ENCODE measurements at regions not wholly inside any gene's neighbourhood (a gene's known extent, or its start where the extent isn't known, plus 50 kb on each side); places are given as distances from the start of the nearest gene placed in this dataset.

DNA sequence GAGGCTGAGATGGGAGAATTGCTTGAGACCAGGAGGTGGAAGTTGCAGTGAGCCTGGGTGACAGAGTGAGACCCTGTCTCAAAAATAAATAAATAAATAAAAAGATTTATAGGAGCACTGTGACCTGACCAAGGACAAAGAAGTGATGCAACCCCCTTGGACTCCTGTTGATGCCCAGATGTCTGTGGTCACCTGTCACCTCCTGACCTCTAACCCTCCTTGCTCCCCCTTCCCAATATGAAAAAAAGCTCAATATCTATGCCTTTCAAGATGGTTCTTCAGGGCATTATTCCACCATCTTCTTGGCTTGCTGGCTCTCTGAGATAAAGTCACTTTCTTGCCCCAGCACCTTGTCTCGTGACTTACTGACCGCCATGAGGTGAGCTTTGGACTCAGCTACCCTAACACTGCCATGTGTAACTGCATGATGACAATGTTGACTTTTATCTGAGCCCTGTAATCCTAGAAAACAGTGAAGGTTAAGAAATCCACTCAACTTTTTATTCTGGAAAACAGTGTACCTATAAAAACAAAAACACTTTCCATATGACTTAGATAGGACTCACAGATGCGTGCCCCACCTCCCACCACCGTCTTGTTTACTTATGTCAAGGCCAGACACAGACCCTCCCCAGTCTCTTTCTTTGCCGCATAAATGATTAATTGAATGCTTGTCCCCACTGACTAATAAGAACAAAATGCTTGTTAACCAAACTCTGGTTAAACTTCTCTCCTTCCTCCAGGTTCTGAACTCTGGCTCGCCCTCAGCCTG, 360.5 kb downstream of the BUD13 start (continued):
- TF ChIP-seq, protein P1, sequence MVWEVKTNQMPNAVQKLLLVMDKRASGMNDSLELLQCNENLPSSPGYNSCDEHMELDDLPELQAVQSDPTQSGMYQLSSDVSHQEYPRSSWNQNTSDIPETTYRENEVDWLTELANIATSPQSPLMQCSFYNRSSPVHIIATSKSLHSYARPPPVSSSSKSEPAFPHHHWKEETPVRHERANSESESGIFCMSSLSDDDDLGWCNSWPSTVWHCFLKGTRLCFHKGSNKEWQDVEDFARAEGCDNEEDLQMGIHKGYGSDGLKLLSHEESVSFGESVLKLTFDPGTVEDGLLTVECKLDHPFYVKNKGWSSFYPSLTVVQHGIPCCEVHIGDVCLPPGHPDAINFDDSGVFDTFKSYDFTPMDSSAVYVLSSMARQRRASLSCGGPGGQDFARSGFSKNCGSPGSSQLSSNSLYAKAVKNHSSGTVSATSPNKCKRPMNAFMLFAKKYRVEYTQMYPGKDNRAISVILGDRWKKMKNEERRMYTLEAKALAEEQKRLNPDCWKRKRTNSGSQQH (CRISPR knock-in tag; IDR thresholded peaks at IDR 0.05; ENCODE audit: low read depth), result no peak
- 0 out of 2 replicates have a peak, but pooled peaks have one; percentile 12 for TF ChIP-seq ISL2 (CRISPR knock-in tag; IDR thresholded peaks at IDR 0.05)
- TF ChIP-seq KDM6A (CRISPR knock-in tag; IDR thresholded peaks at IDR 0.05; ENCODE audit: low read depth), result peak; percentile 35; the same call in 1 of the 2 replicates
- TF ChIP-seq MTF1 (CRISPR knock-in tag; IDR thresholded peaks at IDR 0.05), result no peak
- TF ChIP-seq HNF4G (IDR thresholded peaks at IDR 0.05; ENCODE audit: borderline replicate concordance, low read depth, low read length), result peak; percentile 69
- peak; percentile 76; the same call in 1 of the 2 replicates for TF ChIP-seq HNF4G (CRISPR knock-in tag; IDR thresholded peaks at IDR 0.05; ENCODE audit: borderline replicate concordance, low read depth)
- TF ChIP-seq SIX1 (CRISPR knock-in tag; IDR thresholded peaks at IDR 0.05; ENCODE audit: borderline replicate concordance), result peak; percentile 54; the same call in 1 of the 2 replicates
- no peak for TF ChIP-seq ZNF468 (CRISPR knock-in tag; IDR thresholded peaks at IDR 0.05)
- 0 out of 2 replicates have a peak, but pooled peaks have one; percentile 37 for TF ChIP-seq ZNF878 (CRISPR knock-in tag; IDR thresholded peaks at IDR 0.05)
- peak; percentile 71 for TF ChIP-seq ZMYM3 (CRISPR knock-in tag; IDR thresholded peaks at IDR 0.05)
- TF ChIP-seq, protein P2, sequence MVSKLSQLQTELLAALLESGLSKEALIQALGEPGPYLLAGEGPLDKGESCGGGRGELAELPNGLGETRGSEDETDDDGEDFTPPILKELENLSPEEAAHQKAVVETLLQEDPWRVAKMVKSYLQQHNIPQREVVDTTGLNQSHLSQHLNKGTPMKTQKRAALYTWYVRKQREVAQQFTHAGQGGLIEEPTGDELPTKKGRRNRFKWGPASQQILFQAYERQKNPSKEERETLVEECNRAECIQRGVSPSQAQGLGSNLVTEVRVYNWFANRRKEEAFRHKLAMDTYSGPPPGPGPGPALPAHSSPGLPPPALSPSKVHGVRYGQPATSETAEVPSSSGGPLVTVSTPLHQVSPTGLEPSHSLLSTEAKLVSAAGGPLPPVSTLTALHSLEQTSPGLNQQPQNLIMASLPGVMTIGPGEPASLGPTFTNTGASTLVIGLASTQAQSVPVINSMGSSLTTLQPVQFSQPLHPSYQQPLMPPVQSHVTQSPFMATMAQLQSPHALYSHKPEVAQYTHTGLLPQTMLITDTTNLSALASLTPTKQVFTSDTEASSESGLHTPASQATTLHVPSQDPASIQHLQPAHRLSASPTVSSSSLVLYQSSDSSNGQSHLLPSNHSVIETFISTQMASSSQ (IDR thresholded peaks at IDR 0.05; ENCODE audit: low read depth), result peak; percentile 71; the same call in 1 of the 2 replicates
- TF ChIP-seq, protein P2 (CRISPR knock-in tag; IDR thresholded peaks at IDR 0.05; ENCODE audit: borderline replicate concordance), result 0 out of 2 replicates have a peak, but pooled peaks have one; percentile 48
- TF ChIP-seq, protein P3, sequence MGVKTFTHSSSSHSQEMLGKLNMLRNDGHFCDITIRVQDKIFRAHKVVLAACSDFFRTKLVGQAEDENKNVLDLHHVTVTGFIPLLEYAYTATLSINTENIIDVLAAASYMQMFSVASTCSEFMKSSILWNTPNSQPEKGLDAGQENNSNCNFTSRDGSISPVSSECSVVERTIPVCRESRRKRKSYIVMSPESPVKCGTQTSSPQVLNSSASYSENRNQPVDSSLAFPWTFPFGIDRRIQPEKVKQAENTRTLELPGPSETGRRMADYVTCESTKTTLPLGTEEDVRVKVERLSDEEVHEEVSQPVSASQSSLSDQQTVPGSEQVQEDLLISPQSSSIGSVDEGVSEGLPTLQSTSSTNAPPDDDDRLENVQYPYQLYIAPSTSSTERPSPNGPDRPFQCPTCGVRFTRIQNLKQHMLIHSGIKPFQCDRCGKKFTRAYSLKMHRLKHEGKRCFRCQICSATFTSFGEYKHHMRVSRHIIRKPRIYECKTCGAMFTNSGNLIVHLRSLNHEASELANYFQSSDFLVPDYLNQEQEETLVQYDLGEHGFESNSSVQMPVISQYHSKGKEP (CRISPR knock-in tag; IDR thresholded peaks at IDR 0.05), result no peak
- TF ChIP-seq, protein P4, sequence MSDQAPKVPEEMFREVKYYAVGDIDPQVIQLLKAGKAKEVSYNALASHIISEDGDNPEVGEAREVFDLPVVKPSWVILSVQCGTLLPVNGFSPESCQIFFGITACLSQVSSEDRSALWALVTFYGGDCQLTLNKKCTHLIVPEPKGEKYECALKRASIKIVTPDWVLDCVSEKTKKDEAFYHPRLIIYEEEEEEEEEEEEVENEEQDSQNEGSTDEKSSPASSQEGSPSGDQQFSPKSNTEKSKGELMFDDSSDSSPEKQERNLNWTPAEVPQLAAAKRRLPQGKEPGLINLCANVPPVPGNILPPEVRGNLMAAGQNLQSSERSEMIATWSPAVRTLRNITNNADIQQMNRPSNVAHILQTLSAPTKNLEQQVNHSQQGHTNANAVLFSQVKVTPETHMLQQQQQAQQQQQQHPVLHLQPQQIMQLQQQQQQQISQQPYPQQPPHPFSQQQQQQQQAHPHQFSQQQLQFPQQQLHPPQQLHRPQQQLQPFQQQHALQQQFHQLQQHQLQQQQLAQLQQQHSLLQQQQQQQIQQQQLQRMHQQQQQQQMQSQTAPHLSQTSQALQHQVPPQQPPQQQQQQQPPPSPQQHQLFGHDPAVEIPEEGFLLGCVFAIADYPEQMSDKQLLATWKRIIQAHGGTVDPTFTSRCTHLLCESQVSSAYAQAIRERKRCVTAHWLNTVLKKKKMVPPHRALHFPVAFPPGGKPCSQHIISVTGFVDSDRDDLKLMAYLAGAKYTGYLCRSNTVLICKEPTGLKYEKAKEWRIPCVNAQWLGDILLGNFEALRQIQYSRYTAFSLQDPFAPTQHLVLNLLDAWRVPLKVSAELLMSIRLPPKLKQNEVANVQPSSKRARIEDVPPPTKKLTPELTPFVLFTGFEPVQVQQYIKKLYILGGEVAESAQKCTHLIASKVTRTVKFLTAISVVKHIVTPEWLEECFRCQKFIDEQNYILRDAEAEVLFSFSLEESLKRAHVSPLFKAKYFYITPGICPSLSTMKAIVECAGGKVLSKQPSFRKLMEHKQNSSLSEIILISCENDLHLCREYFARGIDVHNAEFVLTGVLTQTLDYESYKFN (CRISPR knock-in tag; conservative IDR thresholded peaks at IDR 0.05), result peak; percentile 90
- TF ChIP-seq, protein P5, sequence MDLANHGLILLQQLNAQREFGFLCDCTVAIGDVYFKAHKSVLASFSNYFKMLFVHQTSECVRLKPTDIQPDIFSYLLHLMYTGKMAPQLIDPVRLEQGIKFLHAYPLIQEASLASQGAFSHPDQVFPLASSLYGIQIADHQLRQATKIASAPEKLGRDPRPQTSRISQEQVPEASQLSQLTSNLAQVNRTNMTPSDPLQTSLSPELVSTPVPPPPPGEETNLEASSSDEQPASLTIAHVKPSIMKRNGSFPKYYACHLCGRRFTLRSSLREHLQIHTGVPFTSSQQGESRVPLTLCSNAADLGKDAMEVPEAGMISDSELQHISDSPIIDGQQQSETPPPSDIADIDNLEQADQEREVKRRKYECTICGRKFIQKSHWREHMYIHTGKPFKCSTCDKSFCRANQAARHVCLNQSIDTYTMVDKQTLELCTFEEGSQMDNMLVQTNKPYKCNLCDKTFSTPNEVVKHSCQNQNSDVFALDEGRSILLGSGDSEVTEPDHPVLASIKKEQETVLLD (CRISPR knock-in tag; IDR thresholded peaks at IDR 0.05; ENCODE audit: low read depth), result no peak
- TF ChIP-seq ZNF317 (CRISPR knock-in tag; IDR thresholded peaks at IDR 0.05), result peak; percentile 21; the same call in 1 of the 2 replicates
- TF ChIP-seq ETV6 (CRISPR knock-in tag; conservative IDR thresholded peaks at IDR 0.05), result no peak

Measured in HepG2 (cell line).